Lung (tissue), 11 donors: ENCODE measurements at regions not wholly inside any gene's neighbourhood (a gene's known extent, or its start where the extent isn't known, plus 50 kb on each side); places are given as distances from the start of the nearest gene placed in this dataset.

ENCODE experiments used
- ATAC-seq: fragments of 200-7000 bp; cut with Tn5 transposase; one replicate; pipeline ENCODE4 v1.9.1; 2020; ENCODE audit warnings: moderate number of reproducible peaks; ENCODE audit not compliant: insufficient read depth, low FRiP score
- DNase-seq, 3 donors: peaks; one replicate each; pipeline ENCODE4 v3.0.0-alpha.2; 2013 to 2017
- H3K27ac ChIP-seq, 2 donors: one replicate each; pipeline ENCODE4 v1.5.1; 2013; ENCODE audit warnings: mild to moderate bottlenecking in 2 of 2, moderate library complexity in 2 of 2, control low read depth in 1 of 2, inconsistent platforms in 1 of 2, low read depth in 1 of 2, low read length in 1 of 2
- H3K27me3 ChIP-seq, 3 donors: one replicate each; pipeline ENCODE4 v1.5.1; 2013; ENCODE audit warnings: low read length in 2 of 3; ENCODE audit not compliant: control insufficient read depth in 3 of 3, insufficient read depth in 3 of 3
- H3K36me3 ChIP-seq, 4 donors: one replicate each; pipeline ENCODE4 v1.5.1; 2013; ENCODE audit warnings: low read length in 4 of 4, mild to moderate bottlenecking in 1 of 4, moderate library complexity in 1 of 4; ENCODE audit not compliant: control insufficient read depth in 4 of 4, insufficient read depth in 4 of 4
- H3K4me1 ChIP-seq, 5 donors: one replicate each; pipeline ENCODE4 v1.5.1; 2013; ENCODE audit warnings: low read length in 5 of 5, mild to moderate bottlenecking in 2 of 5, moderate library complexity in 1 of 5; ENCODE audit not compliant: control insufficient read depth in 5 of 5, insufficient read depth in 5 of 5
- H3K4me3 ChIP-seq: one replicate; pipeline ENCODE4 v1.5.1; 2013; ENCODE audit warnings: mild to moderate bottlenecking, control low read depth, moderate library complexity
- H3K9ac ChIP-seq, 2 donors: one replicate each; pipeline ENCODE4 v1.5.1; 2013; ENCODE audit warnings: low read length in 2 of 2, control low read depth in 1 of 2; ENCODE audit not compliant: insufficient read depth in 1 of 2
- H3K9me3 ChIP-seq, 4 donors: one replicate each; pipeline ENCODE4 v1.5.1; 2013; ENCODE audit warnings: low read length in 3 of 4, mild to moderate bottlenecking in 1 of 4, moderate library complexity in 1 of 4; ENCODE audit not compliant: control insufficient read depth in 4 of 4, insufficient read depth in 3 of 4
- WGBS, 2 donors: extraction: QIAGEN DNeasy Blood & Tissue Kit; methylation state at CpG; one replicate each; pipeline ENCODE4 v1.1.7; 2013; 5-methylcytosine and 5-hydroxymethylcytosine counted together
- TF ChIP-seq, protein P1 (sequence below): IDR thresholded peaks from 2 replicates; pipeline ENCODE4 v1.5.1; 2012; ENCODE audit warnings: mild to moderate bottlenecking; ENCODE audit errors: control extremely low read depth, extremely low read depth
- donor health status: control.
- donor health status: control.
- donor health status: Bipolar disorder and iron deficiency.
- donor health status: healthy.
- donor health status: DM: yes; HTN: yes; CAD: no.

DNA sequence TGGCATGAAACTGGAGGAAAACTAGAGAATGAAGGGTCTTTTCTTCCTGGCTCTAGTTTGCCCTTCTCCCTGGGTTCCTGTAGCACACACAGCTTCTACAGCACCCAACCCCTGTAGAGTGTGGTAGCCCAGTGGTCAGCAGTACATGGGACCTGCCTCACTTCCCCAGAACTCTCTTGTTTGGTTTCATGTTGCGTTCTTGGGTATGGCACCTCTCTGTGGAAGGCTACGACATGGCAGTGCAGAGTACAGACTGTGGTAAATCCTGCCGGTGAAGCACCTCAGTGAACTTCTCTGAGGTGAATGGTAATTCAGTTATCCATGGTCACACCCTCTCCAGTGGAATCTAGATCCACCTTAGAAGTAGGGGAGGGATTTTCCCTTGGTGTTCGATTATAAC is 105.5 kb downstream of the TLR4 start:
- TF ChIP-seq, protein P1, sequence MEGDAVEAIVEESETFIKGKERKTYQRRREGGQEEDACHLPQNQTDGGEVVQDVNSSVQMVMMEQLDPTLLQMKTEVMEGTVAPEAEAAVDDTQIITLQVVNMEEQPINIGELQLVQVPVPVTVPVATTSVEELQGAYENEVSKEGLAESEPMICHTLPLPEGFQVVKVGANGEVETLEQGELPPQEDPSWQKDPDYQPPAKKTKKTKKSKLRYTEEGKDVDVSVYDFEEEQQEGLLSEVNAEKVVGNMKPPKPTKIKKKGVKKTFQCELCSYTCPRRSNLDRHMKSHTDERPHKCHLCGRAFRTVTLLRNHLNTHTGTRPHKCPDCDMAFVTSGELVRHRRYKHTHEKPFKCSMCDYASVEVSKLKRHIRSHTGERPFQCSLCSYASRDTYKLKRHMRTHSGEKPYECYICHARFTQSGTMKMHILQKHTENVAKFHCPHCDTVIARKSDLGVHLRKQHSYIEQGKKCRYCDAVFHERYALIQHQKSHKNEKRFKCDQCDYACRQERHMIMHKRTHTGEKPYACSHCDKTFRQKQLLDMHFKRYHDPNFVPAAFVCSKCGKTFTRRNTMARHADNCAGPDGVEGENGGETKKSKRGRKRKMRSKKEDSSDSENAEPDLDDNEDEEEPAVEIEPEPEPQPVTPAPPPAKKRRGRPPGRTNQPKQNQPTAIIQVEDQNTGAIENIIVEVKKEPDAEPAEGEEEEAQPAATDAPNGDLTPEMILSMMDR, result no peak
- 90 to 96% methylated on average over 4 of the region's 4 CpGs for WGBS, 2 donors
- Histone ChIP-seq H3K36me3 (no peaks in the 10 kb centered on the region), H3K4me1 (no peaks in the 10 kb centered on the region), H3K27me3 (no peaks in the 10 kb centered on the region), H3K9me3 (no peaks in the 10 kb centered on the region), H3K9ac (no peak overlapping the region), H3K27ac (no peak overlapping the region), H3K4me3 (no peak overlapping the region)
- no peak for ATAC-seq
- DNase-seq, result no peak

DNA sequence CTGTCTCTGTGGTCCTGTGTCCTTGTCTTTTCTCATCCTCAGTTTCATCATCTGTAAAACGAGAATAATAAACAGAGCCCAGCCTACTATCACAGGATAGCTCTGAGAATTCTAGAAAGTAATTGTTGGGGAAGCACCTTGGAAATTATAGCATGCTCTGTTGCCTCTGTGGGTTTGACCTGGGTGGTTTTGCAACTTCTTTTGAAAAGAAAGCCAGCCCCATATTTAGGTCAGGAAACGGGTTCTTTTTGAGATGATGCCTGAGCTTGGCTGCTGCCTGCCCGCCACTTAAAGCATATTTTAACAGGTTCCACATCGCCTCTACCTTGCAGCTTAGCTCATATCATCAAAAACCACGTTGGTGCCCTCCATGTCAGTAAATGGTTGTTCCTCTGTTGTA is 111.1 kb downstream of the TLR4 start:
- Histone ChIP-seq H3K4me1 (no peaks in the 10 kb centered on the region), H3K4me3 (no peak overlapping the region), H3K9ac (no peak overlapping the region), H3K36me3 (no peaks in the 10 kb centered on the region), H3K27me3 (no peaks in the 10 kb centered on the region), H3K27ac (no peak overlapping the region), H3K9me3 (no peaks in the 10 kb centered on the region)
- WGBS, 2 donors, result 63 to 82% methylated on average over 5 of the region's 5 CpGs
- TF ChIP-seq, protein P1, result no peak
- ATAC-seq, result no peak
- no peak for DNase-seq

DNA sequence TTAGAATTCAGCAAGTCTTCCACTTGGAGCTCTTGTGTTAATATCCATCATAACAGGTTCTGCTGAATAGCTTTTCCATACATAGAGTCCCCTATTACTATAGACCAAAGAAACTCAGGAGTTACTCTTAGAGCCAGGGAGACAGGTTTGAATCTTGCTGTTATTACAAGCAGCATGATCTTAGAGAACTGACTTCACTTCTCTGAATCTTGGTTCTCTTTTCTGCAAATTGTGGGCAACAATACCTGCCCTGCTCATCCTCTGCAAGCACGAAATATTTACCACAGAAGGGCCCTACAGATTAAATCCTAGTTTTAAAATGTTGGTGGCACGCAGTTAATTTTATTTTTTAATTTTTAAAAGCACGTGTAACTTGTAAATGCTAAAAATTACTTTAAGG is 111.7 kb downstream of the TLR4 start:
- Histone ChIP-seq H3K36me3 (no peaks in the 10 kb centered on the region), H3K9ac (no peak overlapping the region), H3K4me1 (no peaks in the 10 kb centered on the region), H3K27me3 (no peaks in the 10 kb centered on the region), H3K27ac (no peak overlapping the region), H3K9me3 (no peaks in the 10 kb centered on the region), H3K4me3 (no peak overlapping the region)
- DNase-seq (no peak), ATAC-seq (no peak)
- TF ChIP-seq, protein P1, result no peak
- 76 to 90% methylated on average over 3 of the region's 3 CpGs for WGBS, 2 donors

DNA sequence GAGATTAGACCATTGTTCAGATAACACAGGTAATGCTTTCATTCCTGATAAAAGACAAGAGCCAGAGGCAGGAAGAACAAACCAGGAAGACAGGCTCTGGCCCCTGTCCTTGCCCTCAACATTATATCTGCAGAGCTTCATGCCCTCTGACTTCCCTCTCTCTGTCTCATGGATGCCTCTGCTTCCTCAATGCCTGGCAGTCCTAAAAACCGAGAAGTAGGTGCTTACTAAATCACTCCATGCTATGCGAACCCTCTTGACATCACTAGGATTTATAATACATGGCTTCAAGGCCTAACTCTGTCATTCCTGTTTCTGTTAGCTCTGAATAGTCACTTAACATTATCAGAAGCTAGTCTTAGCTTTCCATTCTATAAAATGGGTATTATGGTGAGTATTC is 117.8 kb downstream of the TLR4 start:
- no peaks in the 10 kb centered on the region for H3K27me3 ChIP-seq
- H3K4me3 ChIP-seq, result no peak overlapping the region
- ATAC-seq (peak; percentile 52), DNase-seq (no peak)
- TF ChIP-seq, protein P1, result no peak
- H3K9ac ChIP-seq, result no peak overlapping the region
- WGBS, 2 donors, result 63 to 71% methylated on average over 2 of the region's 2 CpGs
- no peaks in the 10 kb centered on the region for H3K4me1 ChIP-seq
- no peak overlapping the region for H3K27ac ChIP-seq
- H3K9me3 ChIP-seq, result no peaks in the 10 kb centered on the region
- no peaks in the 10 kb centered on the region for H3K36me3 ChIP-seq
